Fibroblast of skin of left quadriceps (primary cell): ENCODE measurements at regions not wholly inside any gene's neighbourhood (a gene's known extent, or its start where the extent isn't known, plus 50 kb on each side); places are given as distances from the start of the nearest gene placed in this dataset.
"Not testable (repeated sequence)": the region's sequence is repeated elsewhere in the genome, so short reads cannot be mapped to it uniquely, and the experiment has no call there.

Experiments
- DNase-seq, 2 experiments: peaks; one replicate each; pipeline ENCODE4 v3.0.0-alpha.2; 2013; ENCODE audit warnings: low read depth in 2 of 2

DNA sequence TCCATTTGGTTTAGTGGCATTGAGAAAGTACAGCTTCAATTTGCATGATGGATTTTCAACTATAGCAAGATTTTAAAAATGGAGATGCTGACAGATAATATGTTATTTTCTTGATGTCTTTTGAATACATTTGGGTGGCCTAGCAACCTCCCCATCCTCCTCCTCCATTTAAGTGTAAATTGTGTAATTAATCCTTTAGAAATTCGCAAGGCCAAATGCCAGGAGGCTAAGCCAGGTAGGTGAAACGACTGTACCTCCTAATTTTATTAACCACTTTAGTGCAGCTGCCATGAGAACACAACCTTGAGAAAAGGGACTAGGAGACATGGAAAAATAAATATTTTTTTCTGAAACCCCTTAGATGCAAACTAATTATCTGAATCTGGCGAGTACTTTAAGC is 248.8 kb downstream of the MRPS30 start:
- no peak for DNase-seq

DNA sequence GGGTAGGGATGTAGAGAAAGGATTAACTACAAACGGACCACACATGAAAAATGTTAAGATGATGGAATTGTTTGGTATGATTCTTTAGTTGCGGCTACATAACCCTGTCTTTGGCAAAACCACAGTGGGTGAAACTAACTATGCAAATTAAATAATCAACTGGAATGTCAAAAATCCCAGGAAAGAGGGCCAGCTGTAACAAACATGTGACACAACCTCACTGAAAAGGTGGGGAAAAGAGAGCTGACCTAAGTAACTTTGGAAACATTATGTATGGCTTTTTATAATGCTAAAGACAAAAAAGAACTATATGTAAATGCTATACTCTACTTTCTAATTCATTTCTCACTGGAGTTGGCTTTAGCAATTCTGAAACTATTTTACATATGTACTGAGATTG is 252.0 kb downstream of the MRPS30 start:
- DNase-seq = no peak

DNA sequence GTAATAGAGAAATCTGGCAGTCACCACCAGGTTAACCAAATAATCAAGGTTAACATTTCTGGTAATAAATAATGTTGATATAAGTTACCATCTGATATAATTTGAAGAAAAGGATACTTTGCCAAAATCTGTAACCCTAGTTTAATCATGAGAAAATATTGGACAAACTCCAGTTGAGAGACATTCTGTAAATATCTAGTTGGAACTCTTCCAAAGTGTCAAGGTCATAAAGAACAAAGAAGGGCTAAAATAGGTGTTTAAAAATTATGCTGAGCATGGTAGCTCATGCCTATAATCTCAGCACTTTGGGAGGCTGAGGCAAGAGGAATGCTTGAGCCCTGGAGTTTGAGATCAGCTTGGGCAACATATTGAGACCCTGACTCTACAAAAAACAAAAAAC is 253.3 kb downstream of the MRPS30 start:
- DNase-seq = no peak

DNA sequence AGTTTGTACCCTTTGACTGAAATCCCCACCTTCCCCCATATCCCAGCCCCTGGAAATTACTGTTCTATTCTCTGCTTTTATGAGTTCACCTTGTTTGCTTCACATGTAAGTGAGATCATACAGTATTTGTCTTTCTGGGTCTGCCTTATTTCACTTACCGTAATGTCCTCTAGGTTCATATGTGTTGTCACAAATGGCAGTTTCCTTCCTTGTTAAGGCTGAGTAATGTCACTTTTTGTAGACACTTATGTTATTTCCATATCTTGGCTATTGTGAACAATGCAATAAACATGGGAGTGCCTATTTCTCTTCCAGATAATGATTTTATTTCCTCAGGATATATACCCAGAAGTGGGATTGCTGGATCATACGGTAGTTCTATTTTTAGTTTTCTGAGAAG is 272.3 kb downstream of the MRPS30 start:
- no peak for DNase-seq

DNA sequence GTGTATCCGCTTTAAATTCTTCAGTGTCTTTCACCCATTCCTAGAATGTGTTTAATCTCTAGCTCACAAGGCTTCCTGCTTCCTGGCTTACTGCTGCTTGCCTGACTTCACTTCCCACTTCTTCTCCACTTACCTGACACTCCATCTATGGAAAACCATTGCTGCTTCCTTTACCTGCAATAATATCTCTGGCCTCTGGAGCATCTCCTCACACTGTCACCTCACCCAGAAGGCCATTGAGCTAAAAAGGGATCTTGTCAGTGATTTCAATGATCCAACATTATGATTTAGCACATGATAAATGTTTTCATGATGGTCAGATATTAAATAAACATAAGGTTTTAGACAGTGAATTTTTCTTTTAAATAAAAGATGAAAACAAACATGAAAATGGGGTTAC is 281.1 kb downstream of the MRPS30 start:
- DNase-seq = no peak

DNA sequence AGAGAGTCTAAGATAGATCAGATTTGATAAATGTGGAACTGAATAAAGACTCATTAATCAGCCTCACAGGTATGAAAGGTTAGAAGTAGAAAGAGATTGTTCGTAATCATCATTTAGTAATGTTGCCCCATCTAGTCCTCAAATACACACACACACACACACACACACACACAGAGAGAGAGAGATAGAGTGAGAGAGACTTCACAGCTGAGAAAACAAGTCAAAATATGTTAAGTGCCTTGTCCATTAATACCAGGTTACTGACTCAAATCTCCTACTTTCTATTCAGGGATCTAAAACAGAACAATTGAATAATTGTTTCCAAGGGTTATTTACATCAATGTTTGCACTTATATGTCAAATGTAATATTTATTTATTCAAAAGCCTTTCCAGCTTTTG is 284.6 kb downstream of the MRPS30 start:
- DNase-seq = no peak

DNA sequence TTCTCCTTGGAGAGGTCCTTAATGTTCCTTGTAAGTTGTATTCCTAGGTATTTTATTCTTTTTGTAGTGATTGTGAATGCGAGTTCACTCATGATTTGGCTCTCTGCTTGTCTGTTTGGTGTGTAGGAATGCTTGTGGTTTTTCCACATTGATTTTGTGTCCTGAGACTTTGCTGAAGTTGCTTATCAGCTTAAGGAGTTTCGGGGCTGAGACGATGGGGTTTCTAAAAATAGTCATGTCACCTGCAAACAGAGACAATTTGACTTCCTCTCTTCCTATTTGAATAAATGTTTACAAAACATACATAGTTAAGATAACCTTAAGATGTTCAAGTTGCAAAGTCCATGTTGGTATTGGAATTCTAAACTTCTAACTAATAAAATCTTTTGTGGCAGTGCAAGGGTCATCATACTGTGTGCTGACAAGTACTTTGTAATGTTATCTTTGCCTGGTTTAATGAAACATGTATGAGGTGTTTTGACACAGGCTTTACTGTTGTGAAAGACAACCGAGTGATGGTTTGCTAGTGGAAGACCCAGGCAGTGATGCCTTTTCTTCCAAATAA is 286.2 kb downstream of the MRPS30 start:
- DNase-seq = no peak

DNA sequence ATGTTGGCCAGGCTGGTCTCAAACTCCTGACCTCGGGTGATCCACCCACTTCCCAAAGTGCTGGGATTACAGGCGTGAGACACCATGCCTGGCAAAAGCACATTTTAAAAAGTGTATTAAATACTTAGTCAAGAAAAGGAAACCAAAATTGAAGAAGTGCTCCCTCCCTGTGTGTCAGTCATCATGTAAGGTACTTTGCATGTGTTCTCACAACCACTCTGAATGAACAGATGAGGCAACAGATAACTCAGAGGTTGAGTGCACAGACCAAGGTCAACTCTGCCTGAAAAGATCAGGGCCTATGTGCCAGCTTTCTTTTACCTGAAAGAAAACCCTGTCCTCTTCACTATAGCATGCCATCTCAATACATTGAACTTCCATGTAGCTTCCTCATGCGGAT is 289.7 kb downstream of the MRPS30 start:
- DNase-seq = no peak

DNA sequence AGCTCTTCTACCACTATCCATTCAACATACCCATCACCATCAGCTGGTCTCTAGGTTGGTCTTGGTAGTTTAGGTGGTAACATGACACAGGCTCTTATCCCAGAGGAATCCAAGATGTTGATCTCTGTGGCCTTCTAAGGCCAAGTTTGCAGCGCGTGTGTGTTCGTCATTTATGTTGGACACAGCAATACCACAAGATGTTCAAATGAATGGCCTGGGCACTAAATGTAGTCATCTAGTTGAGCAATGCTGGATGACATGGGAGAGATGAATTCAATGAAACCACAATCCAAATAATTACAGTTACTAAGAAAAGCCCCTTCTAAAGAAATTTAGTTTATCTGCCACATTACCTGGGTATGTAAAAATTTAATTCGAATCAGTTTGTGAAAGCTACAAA is 292.4 kb downstream of the MRPS30 start:
- no peak for DNase-seq

DNA sequence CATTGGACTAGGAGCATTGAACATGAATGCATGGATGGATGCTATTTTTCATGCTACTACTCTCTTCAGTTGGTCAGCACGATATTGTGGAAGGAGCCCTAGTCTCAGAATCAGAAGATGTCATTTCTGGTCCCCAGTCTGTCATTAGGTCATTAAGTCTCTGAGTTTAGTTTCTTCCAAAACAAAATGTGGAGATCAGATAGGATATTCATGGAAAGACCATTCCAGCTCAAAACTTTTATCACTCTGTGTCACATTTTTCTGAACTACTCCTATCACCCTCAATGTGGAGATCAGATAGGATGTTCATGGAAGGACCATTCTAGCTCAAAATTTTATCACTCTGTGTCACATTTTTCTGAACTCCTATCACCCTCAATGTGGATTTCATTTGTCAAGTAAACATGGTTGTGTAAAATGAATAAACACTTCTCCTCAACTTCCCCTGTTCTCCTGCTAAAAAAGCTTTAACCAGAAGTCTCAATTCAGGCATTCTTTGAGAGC is 296.8 kb downstream of the MRPS30 start:
- DNase-seq = no peak

DNA sequence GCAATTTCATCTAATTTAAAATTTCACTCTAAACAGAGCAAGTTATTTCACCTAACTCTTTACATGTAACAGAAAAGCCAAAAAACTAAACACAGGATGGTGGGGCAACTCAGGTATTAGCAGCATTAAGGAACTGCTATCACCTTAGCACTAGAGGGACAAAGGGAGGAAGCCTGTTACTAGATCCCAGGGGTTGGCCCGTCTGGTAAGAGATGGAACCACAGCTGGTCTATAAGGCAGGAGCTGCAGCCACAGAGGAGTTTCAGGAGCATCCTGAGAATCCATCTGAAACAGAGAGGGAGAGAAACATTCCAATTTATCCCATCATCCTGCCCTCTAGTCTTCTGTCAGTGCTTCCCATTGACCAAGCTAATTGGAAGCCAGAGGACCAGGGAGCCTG is 300.3 kb downstream of the MRPS30 start:
- DNase-seq = no peak

DNA sequence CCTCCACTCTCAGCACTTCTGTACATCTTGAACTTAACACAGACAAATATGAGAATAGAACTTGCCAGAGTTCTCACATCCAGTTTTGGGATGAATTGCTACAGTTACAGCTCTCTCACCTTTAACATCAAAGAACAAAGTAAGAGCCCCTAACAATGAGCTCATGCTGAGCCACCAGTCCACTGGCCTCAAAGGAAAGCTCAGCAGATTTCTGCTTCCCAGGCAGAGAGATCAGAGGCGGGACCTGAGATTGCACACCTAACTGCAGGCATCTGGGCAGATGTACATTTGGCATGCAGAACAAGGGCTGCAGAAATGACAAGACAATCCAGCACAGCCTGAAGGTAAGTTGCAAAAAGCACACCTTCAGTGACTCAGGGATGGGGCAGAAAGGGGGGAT is 300.9 kb downstream of the MRPS30 start:
- DNase-seq = no peak

DNA sequence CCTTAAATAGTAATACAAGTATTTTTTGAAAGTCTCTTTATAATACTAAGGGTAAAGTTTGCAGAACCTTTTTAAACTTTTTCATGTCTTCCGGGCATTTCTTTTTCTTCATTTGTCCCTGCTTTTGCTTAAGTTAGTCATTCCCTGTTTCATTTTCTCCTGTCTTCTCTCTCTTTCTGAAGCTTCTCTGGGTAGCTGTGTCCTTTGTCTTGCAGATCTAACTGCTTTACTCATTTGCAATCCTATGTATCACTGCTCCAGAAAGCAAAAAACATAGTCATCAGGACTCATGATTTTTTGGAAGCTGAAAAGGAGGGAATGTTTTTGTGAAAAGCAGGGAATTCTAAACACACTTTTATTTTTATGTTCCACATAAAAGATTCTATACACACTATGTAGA is 301.7 kb downstream of the MRPS30 start:
- DNase-seq = no peak

DNA sequence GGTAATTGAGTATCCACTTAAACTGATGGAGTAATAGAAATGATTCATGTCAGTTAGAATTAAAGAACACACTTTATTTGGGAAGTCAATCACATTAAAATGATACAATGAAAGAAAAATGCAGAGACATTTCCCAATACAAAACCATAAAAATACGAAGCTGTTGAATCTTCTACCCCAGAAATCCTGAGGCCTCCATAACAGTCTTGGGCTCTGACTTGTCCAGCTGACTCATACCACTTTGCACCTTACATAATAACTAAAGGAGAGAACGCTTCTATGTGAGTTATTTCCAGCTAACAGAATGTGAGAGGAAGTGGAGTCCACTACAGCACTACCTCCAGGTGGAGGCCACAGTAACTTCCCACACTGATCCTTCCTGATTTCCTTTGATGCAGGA is 305.0 kb downstream of the MRPS30 start:
- DNase-seq = no peak

DNA sequence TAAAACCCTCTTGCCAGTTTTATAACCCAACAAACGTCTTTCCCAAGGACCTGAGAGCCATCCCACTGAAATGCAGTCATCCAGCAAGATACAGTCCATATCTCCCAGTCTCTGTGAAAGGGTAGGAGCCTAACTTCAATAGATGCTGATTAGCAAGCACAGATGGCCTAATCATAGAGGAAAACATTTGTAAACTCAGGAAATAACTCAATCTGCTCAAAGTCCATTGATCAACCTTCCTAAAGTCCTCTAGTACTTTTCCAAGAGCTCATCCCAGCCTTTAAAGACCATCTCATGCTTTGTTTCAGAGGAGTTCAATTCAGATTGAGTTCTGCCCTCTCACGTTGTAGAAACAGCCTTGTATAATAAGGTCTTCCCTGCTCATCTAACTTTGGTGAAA is 324.2 kb downstream of the MRPS30 start:
- no peak for DNase-seq

DNA sequence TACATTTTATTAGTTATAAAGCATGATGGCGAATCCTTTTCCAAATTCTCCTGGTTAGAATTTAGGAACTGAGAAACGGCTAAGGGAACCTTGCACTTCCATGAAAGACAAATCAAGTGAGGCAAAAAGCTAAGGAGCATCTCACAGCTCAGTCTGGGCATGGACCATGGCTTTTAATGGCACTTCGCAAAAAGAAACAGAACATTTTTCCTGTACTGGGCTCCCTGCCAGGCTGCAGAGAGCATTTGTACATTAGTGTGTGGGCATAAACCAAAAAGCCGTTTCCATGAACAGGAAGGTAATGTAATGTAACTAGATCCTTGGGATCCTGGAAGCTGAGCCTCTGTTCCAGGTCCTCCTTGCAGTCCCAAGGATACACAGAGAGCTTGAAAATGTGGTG is 354.2 kb downstream of the MRPS30 start:
- no peak for DNase-seq

DNA sequence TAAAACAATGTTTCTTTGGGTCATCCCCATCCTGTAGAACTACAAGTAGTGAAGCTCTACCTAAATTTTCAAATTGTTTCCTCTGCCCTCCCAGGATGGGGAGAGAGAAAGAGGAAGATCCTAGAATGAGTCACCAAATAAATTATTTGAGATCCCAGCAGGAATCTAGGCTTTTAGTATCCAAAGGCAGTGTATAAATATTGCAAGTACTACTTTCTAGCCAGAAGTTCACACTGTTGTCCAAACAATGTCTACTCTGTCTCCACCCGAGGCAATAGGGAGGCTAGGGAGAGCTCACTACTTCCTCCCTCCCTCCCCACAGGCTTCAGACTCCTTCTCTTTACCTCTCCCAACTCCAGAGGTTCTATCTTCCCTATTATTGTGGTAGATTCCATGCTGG is 362.8 kb downstream of the MRPS30 start:
- DNase-seq = no peak

DNA sequence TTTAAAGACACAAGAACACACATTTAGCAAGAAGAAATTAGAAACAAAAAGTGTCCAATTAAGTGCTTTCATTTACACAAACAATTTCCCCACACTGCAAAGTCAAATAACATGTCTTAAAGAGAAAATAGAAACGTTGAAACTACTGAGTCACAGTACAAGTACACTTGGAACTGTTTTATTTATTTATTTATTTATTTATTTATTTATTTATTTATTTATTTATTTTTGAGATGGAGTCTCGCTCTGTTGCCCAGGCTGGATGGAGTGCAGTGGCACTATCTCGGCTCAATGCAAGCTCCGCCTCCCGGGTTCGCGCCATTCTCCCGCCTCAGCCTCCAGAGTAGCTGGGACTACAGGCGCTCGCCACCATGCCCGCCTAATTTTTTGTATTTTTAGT is 363.9 kb downstream of the MRPS30 start:
- not testable (repeated sequence) for DNase-seq

DNA sequence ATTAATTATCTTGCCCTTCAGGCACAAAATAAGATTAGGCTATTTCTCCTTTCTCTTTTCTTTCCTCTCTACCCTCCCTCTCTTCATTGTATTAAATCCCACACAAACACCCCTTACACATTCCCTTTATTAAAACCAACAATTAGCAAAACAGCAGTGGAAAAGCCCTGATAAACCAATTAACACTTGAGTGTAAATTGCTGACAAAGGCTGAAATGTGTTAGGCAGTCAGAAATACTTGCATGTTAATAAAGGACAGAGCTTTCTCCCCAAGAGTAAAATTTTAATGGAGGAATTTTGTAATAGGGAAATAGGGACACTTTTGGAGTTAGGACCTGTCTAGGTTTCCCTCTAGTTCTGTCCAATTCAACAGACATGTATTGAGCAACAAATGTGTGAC is 370.9 kb downstream of the MRPS30 start:
- no peak for DNase-seq

DNA sequence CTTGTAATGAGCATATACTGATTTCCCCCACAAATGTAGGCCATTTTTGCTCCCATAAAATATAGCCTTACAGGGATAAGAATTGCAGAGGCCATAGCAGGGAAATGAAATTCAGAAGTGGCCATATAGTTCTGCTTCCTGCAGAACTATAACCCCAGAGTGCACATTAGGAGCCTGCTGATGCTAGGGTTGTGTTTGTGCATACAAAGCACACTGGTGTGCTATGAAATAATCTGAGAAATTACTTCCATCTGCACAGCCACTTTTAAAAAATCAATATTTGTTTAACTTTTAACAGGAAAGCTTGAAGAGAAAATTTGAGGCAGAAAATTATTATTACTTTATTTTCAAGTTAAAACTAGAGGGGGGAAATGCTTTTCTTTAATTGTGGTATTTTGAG is 380.3 kb downstream of the MRPS30 start:
- DNase-seq = no peak

DNA sequence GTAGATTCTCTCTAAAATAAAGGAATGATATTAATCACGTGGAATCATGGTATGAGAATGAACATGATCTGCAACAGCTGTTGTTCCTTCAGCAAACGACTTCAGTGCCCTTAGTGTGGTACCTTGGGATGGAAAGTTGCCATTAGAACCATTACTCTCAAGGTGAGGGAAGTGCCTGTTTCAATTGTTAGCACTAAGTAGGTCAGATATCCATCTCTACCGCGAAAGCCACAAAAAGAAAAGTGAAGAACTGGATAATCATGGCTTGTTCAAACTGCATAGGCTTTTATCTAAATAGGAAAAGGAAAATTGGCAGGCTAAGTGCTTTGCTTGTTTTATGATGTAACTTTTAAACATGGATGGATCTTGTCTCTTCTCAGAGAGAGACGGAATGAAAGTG is 380.7 kb downstream of the MRPS30 start:
- DNase-seq = no peak

DNA sequence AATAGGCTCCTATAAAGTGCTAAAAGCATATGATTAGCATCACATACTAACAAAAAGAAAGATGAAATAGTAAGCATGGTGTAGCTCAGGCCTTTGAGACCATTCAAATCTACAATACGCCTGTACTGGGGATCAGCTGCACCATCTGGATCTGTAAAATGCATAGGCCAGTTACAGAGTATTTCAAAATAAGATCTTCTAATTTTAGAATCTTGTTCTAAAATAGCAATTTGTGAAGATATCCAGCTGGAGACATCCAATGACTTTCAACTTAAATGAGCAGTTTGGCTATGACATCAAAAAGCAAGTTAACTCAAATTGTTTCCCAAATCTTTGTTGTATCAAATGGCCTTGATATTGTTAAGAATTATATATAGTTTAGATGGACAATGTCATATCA is 386.3 kb downstream of the MRPS30 start:
- no peak for DNase-seq
